Adrenal gland (tissue), 5 donors: ENCODE measurements at regions not wholly inside any gene's neighbourhood (a gene's known extent, or its start where the extent isn't known, plus 50 kb on each side); places are given as distances from the start of the nearest gene placed in this dataset.

ENCODE experiments used
- POLR2A ChIP-seq, 2 donors: fragments of 450-650 bp; IDR thresholded peaks; one replicate each; pipeline ENCODE4 v1.6.1; 2017; ENCODE audit warnings: antibody characterized with exemption in 2 of 2, mild to moderate bottlenecking in 2 of 2, moderate library complexity in 1 of 2
- TF ChIP-seq, protein P1 (sequence below), 6 experiments: fragments of 450-650 bp in 4 of 6; fragments of 200-600 bp in 2 of 6; sonication (generic) in 1 of 6; IDR thresholded peaks; 1 replicate in 5 of 6; 2 replicates in 1 of 6; pipeline versions ENCODE4 v1.5.1 to v1.8.0; 2016 to 2021; ENCODE audit warnings: antibody characterized with exemption in 6 of 6, mild to moderate bottlenecking in 2 of 6, moderate library complexity in 1 of 6
- donor health status: DM: no; HTN: no; CAD: no.

DNA sequence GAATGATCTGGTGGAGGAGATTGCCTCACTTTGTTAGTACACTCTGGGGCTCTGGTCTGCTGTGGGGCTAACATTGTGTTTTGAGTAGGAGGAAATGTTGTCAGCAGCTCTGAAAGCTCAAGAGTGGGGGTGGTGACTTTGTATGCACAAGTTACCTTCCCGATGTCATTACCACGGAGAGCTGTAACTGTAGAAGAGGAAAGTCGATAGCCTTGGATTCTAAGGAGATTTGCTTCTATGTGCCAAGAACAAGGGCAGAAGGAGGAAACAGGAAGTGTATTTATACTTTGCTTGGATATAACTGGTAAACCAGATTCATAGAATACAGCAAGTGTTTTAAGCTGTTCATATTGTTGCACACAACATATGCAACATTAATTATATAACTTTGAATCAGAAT is 196.1 kb downstream of the AMY1C start:
- no peak for TF ChIP-seq POLR2A (IDR thresholded peaks at IDR 0.05)
- TF ChIP-seq, protein P1, sequence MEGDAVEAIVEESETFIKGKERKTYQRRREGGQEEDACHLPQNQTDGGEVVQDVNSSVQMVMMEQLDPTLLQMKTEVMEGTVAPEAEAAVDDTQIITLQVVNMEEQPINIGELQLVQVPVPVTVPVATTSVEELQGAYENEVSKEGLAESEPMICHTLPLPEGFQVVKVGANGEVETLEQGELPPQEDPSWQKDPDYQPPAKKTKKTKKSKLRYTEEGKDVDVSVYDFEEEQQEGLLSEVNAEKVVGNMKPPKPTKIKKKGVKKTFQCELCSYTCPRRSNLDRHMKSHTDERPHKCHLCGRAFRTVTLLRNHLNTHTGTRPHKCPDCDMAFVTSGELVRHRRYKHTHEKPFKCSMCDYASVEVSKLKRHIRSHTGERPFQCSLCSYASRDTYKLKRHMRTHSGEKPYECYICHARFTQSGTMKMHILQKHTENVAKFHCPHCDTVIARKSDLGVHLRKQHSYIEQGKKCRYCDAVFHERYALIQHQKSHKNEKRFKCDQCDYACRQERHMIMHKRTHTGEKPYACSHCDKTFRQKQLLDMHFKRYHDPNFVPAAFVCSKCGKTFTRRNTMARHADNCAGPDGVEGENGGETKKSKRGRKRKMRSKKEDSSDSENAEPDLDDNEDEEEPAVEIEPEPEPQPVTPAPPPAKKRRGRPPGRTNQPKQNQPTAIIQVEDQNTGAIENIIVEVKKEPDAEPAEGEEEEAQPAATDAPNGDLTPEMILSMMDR (IDR thresholded peaks at IDR 0.05) = no peak
